ENCODE measurements at regions not wholly inside any gene's neighbourhood (a gene's known extent, or its start where the extent isn't known, plus 50 kb on each side); places are given as distances from the start of the nearest gene placed in this dataset.

DNA sequence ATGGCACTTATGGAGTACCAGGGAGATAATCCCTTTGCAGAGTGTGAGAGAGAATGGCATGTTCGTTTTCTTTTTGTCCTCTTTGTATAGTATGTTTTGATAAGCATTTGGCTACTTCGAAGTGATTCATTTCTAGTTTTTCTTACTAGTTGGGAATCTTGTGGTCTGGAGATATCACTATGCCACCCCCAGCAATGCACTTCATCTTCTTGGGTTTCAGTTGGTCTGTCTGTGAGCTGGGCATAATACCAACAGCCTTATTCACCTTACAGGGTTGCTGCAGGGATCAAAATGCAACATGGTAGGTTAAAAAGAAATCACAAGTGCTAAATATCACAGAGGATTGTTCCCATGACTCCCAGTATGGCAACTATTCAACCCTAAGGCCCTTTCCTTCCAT, 387.8 kb upstream of the CADM1 start:
- Histone ChIP-seq H3K27ac (ENCODE audit: low read depth in 1 of 2, low read length in 2 of 2) (no peak overlapping the region), H3K4me1 (ENCODE audit: control insufficient read depth in 4 of 4, insufficient read depth in 4 of 4, low read length in 3 of 4) (no peaks in the 10 kb centered on the region), H3K27me3 (ENCODE audit: control insufficient read depth in 4 of 4, insufficient read depth in 4 of 4, low read length in 3 of 4) (no peaks in the 10 kb centered on the region), H3K9me3 (ENCODE audit: control insufficient read depth in 4 of 4, low read length in 3 of 4) (peaks cover 0 to 2% (median 0%) of the 10 kb centered on the region in 4 donors), H3K9ac (ENCODE audit: low read depth in 1 of 2, low read length in 2 of 2) (no peak overlapping the region), H3K4me3 (ENCODE audit: low read depth in 1 of 3, low read length in 3 of 3) (no peak overlapping the region), H3K36me3 (ENCODE audit: control insufficient read depth in 4 of 4, insufficient read depth in 3 of 4, low read depth in 1 of 4, low read length in 3 of 4) (no peaks in the 10 kb centered on the region)
- WGBS = 70% methylated on average over 2 of the region's 2 CpGs
- DNase-seq (ENCODE audit: low spot score) = no peak
- TF ChIP-seq NR2F2 (IDR thresholded peaks at IDR 0.05) = no peak

DNA sequence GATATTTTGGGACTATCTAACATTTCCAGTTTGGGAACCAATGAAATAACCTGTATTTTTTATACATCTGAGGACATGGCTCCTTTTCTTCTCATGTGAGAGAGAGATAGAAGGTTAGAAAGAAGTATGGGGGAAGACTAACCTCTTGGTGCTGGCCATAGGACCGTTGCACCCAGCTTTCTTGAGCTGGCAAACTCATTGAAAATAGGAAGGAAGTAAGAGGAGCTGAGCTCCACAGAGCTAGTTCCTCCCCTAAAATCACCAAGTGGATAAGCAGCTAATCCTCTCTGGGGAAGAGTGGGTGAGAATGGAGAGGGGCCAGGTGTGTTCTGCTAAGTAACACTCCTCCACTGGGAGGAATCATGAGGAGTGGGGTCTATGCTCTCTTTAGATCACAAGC, 387.4 kb upstream of the CADM1 start:
- Histone ChIP-seq H3K4me1 (ENCODE audit: control insufficient read depth in 4 of 4, insufficient read depth in 4 of 4, low read length in 3 of 4) (no peaks in the 10 kb centered on the region), H3K4me3 (ENCODE audit: low read depth in 1 of 3, low read length in 3 of 3) (no peak overlapping the region), H3K36me3 (ENCODE audit: control insufficient read depth in 4 of 4, insufficient read depth in 3 of 4, low read depth in 1 of 4, low read length in 3 of 4) (no peaks in the 10 kb centered on the region), H3K9ac (ENCODE audit: low read depth in 1 of 2, low read length in 2 of 2) (no peak overlapping the region), H3K27me3 (ENCODE audit: control insufficient read depth in 4 of 4, insufficient read depth in 4 of 4, low read length in 3 of 4) (no peaks in the 10 kb centered on the region), H3K27ac (ENCODE audit: low read depth in 1 of 2, low read length in 2 of 2) (no peak overlapping the region), H3K9me3 (ENCODE audit: control insufficient read depth in 4 of 4, low read length in 3 of 4) (peaks cover 0 to 2% (median 0%) of the 10 kb centered on the region in 4 donors)
- TF ChIP-seq JUND (IDR thresholded peaks at IDR 0.05) (no peak), GABPA (IDR thresholded peaks at IDR 0.05 in 1 of 2, conservative IDR thresholded peaks at IDR 0.05 in 1 of 2) (no peak)
- TF ChIP-seq, protein P1, sequence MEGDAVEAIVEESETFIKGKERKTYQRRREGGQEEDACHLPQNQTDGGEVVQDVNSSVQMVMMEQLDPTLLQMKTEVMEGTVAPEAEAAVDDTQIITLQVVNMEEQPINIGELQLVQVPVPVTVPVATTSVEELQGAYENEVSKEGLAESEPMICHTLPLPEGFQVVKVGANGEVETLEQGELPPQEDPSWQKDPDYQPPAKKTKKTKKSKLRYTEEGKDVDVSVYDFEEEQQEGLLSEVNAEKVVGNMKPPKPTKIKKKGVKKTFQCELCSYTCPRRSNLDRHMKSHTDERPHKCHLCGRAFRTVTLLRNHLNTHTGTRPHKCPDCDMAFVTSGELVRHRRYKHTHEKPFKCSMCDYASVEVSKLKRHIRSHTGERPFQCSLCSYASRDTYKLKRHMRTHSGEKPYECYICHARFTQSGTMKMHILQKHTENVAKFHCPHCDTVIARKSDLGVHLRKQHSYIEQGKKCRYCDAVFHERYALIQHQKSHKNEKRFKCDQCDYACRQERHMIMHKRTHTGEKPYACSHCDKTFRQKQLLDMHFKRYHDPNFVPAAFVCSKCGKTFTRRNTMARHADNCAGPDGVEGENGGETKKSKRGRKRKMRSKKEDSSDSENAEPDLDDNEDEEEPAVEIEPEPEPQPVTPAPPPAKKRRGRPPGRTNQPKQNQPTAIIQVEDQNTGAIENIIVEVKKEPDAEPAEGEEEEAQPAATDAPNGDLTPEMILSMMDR (IDR thresholded peaks at IDR 0.05; ENCODE audit: low read depth, low read length, missing input control) = no peak
- DNase-seq (ENCODE audit: low spot score) = no peak
- 48% methylated on average over 1 of the region's 1 CpG for WGBS

DNA sequence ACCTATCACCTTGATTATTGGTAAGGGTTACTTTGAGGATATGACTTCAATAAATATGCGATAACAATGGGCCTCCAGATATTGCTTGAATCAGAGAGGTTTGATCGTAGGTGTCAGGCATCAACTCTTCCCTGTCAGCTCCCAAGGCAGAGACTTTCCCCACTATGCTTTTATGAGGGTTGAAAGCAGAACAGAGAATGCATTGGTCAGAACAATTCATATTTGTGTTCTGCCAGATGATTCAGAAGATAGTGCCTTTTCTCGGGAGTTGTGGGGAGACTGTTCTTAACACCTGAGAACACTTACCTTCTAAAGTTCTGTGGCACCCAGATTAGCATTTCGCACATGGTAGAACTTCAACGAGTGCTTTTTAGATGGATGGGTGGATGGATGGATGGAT, 386.3 kb upstream of the CADM1 start:
- H3K36me3 ChIP-seq (ENCODE audit: control insufficient read depth in 4 of 4, insufficient read depth in 3 of 4, low read depth in 1 of 4, low read length in 3 of 4) = no peaks in the 10 kb centered on the region
- 93% methylated on average over 5 of the region's 5 CpGs for WGBS
- H3K9ac ChIP-seq (ENCODE audit: low read depth in 1 of 2, low read length in 2 of 2) = no peak overlapping the region
- no peak for DNase-seq (ENCODE audit: low spot score)
- H3K27me3 ChIP-seq (ENCODE audit: control insufficient read depth in 4 of 4, insufficient read depth in 4 of 4, low read length in 3 of 4) = no peaks in the 10 kb centered on the region
- TF ChIP-seq EGR1 (IDR thresholded peaks at IDR 0.05; ENCODE audit: low read depth in 2 of 2) = no peak
- no peak for TF ChIP-seq HNF4A (conservative IDR thresholded peaks at IDR 0.05)
- no peak for TF ChIP-seq YY1 (IDR thresholded peaks at IDR 0.05)
- TF ChIP-seq SP1 (IDR thresholded peaks at IDR 0.05) = no peak
- TF ChIP-seq RXRA (IDR thresholded peaks at IDR 0.05) = no peak
- TF ChIP-seq, protein P2, sequence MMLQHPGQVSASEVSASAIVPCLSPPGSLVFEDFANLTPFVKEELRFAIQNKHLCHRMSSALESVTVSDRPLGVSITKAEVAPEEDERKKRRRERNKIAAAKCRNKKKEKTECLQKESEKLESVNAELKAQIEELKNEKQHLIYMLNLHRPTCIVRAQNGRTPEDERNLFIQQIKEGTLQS (IDR thresholded peaks at IDR 0.05) = no peak
- TF ChIP-seq, protein P3, sequence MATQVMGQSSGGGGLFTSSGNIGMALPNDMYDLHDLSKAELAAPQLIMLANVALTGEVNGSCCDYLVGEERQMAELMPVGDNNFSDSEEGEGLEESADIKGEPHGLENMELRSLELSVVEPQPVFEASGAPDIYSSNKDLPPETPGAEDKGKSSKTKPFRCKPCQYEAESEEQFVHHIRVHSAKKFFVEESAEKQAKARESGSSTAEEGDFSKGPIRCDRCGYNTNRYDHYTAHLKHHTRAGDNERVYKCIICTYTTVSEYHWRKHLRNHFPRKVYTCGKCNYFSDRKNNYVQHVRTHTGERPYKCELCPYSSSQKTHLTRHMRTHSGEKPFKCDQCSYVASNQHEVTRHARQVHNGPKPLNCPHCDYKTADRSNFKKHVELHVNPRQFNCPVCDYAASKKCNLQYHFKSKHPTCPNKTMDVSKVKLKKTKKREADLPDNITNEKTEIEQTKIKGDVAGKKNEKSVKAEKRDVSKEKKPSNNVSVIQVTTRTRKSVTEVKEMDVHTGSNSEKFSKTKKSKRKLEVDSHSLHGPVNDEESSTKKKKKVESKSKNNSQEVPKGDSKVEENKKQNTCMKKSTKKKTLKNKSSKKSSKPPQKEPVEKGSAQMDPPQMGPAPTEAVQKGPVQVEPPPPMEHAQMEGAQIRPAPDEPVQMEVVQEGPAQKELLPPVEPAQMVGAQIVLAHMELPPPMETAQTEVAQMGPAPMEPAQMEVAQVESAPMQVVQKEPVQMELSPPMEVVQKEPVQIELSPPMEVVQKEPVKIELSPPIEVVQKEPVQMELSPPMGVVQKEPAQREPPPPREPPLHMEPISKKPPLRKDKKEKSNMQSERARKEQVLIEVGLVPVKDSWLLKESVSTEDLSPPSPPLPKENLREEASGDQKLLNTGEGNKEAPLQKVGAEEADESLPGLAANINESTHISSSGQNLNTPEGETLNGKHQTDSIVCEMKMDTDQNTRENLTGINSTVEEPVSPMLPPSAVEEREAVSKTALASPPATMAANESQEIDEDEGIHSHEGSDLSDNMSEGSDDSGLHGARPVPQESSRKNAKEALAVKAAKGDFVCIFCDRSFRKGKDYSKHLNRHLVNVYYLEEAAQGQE (IDR thresholded peaks at IDR 0.05) = no peak
- no peak for TF ChIP-seq GABPA (IDR thresholded peaks at IDR 0.05 in 1 of 2, conservative IDR thresholded peaks at IDR 0.05 in 1 of 2)
- no peaks in the 10 kb centered on the region for H3K4me1 ChIP-seq (ENCODE audit: control insufficient read depth in 4 of 4, insufficient read depth in 4 of 4, low read length in 3 of 4)
- peaks cover 0 to 2% (median 0%) of the 10 kb centered on the region in 4 donors for H3K9me3 ChIP-seq (ENCODE audit: control insufficient read depth in 4 of 4, low read length in 3 of 4)
- no peak overlapping the region for H3K4me3 ChIP-seq (ENCODE audit: low read depth in 1 of 3, low read length in 3 of 3)
- H3K27ac ChIP-seq (ENCODE audit: low read depth in 1 of 2, low read length in 2 of 2) = no peak overlapping the region
